ENCODE measurements at regions not wholly inside any gene's neighbourhood (a gene's known extent, or its start where the extent isn't known, plus 50 kb on each side); places are given as distances from the start of the nearest gene placed in this dataset.

- TF ChIP-seq HDGF (IDR thresholded peaks at IDR 0.05; ENCODE audit: borderline replicate concordance) (no peak), FOXM1 (IDR thresholded peaks at IDR 0.05; ENCODE audit: borderline replicate concordance) (no peak), LEF1 (IDR thresholded peaks at IDR 0.05; ENCODE audit: borderline replicate concordance) (no peak), BHLHE40 (IDR thresholded peaks at IDR 0.05; ENCODE audit: borderline replicate concordance) (no peak), FOXA1 (IDR thresholded peaks at IDR 0.05) (no peak), ARNT (IDR thresholded peaks at IDR 0.05) (no peak), SUZ12 (IDR thresholded peaks at IDR 0.05) (no peak), FOXK2 (IDR thresholded peaks at IDR 0.05) (no peak), CTBP1 (IDR thresholded peaks at IDR 0.05; ENCODE audit: borderline replicate concordance) (no peak), L3MBTL2 (conservative IDR thresholded peaks at IDR 0.05) (no peak), SP1 (IDR thresholded peaks at IDR 0.05) (no peak), PKNOX1 (IDR thresholded peaks at IDR 0.05) (no peak), ELF4 (IDR thresholded peaks at IDR 0.05) (no peak)
- ChIA-PET CTCF (no interaction called here), POLR2A (no interaction called here)
- no peak for DNase-seq (ENCODE audit: extremely low spot score)
Observed at GRCh38 chr21:34192646-34193285, 119.4 kb downstream of the MRPS6 start.

- DNase-seq (ENCODE audit: extremely low spot score) = no peak
- ChIA-PET CTCF (no interaction called here), POLR2A (no interaction called here)
- no peak for TF ChIP-seq SP1 (IDR thresholded peaks at IDR 0.05)
- no peak for TF ChIP-seq FOXK2 (IDR thresholded peaks at IDR 0.05)
Observed at GRCh38 chr21:34195335-34195734, 122.0 kb downstream of the MRPS6 start.

GRCh38 chr21:34196996-34197395 lies 123.6 kb downstream of the MRPS6 start:
- ChIA-PET POLR2A (no interaction called here), CTCF (interaction anchor here (0.7 kb wide), 1 partner anchor 243 kb away, joined by 5 read pairs; no protein-coding TSS in a partner anchor)
- no peak for DNase-seq (ENCODE audit: extremely low spot score)
- no peak for TF ChIP-seq L3MBTL2 (conservative IDR thresholded peaks at IDR 0.05)
- no peak for TF ChIP-seq SUZ12 (IDR thresholded peaks at IDR 0.05)
- TF ChIP-seq TARDBP (IDR thresholded peaks at IDR 0.05) = no peak
- no peak for TF ChIP-seq CTBP1 (IDR thresholded peaks at IDR 0.05; ENCODE audit: borderline replicate concordance)
- no peak for TF ChIP-seq FOXK2 (IDR thresholded peaks at IDR 0.05)
- no peak for TF ChIP-seq FOXM1 (IDR thresholded peaks at IDR 0.05; ENCODE audit: borderline replicate concordance)
- TF ChIP-seq PKNOX1 (IDR thresholded peaks at IDR 0.05) = no peak
- TF ChIP-seq ARNT (IDR thresholded peaks at IDR 0.05) = no peak
- no peak for TF ChIP-seq ELF4 (IDR thresholded peaks at IDR 0.05)

- no peak for DNase-seq (ENCODE audit: extremely low spot score)
- ChIA-PET POLR2A (no interaction called here), CTCF (interaction anchor here (0.7 kb wide), 1 partner anchor 244 kb away, joined by 5 read pairs; no protein-coding TSS in a partner anchor)
- no peak for TF ChIP-seq L3MBTL2 (conservative IDR thresholded peaks at IDR 0.05)
Observed at GRCh38 chr21:34197561-34197960, 124.2 kb downstream of the MRPS6 start.

GRCh38 chr21:34198231-34199120 lies 125.1 kb downstream of the MRPS6 start:
- DNase-seq (ENCODE audit: extremely low spot score) = no peak
- no peak for TF ChIP-seq FOXK2 (IDR thresholded peaks at IDR 0.05)
- TF ChIP-seq LEF1 (IDR thresholded peaks at IDR 0.05; ENCODE audit: borderline replicate concordance) = no peak
- TF ChIP-seq ZNF384 (IDR thresholded peaks at IDR 0.05) = no peak
- TF ChIP-seq TARDBP (IDR thresholded peaks at IDR 0.05) = no peak
- no peak for TF ChIP-seq SP1 (IDR thresholded peaks at IDR 0.05)
- no peak for TF ChIP-seq FOXM1 (IDR thresholded peaks at IDR 0.05; ENCODE audit: borderline replicate concordance)
- TF ChIP-seq HDGF (IDR thresholded peaks at IDR 0.05; ENCODE audit: borderline replicate concordance) = no peak
- no peak for TF ChIP-seq PKNOX1 (IDR thresholded peaks at IDR 0.05)
- TF ChIP-seq NFRKB (IDR thresholded peaks at IDR 0.05) = no peak
- POLR2A ChIA-PET = interaction anchor here (1.0 kb wide), 1 partner anchor 69 kb away, joined by 3 read pairs; no protein-coding TSS in a partner anchor
- CTCF ChIA-PET = interaction anchor here (1.0 kb wide), 1 partner anchor 69 kb away, joined by 3 read pairs; no protein-coding TSS in a partner anchor

GRCh38 chr21:34199121-34199910 lies 125.9 kb downstream of the MRPS6 start:
- TF ChIP-seq ELF4 (IDR thresholded peaks at IDR 0.05) = no peak
- peak; percentile 47 for TF ChIP-seq ZNF384 (IDR thresholded peaks at IDR 0.05)
- CTCF ChIA-PET = interaction anchor here (1.0 kb wide), 1 partner anchor 68 kb away, joined by 3 read pairs; no protein-coding TSS in a partner anchor
- POLR2A ChIA-PET = interaction anchor here (1.0 kb wide), 1 partner anchor 70 kb away, joined by 3 read pairs; no protein-coding TSS in a partner anchor
- no peak for DNase-seq (ENCODE audit: extremely low spot score)
